Occipital lobe (tissue), 1 donor: ENCODE measurements at regions not wholly inside any gene's neighbourhood (a gene's known extent, or its start where the extent isn't known, plus 50 kb on each side); places are given as distances from the start of the nearest gene placed in this dataset.

Experiments
- DNase-seq: peaks from one replicate; lab custom pipeline; 2025; lab: John Stamatoyannopoulos, UW

GRCh38 chr3:153313302-153313965, 151.4 kb downstream of the RAP2B start:
- DNase-seq, result no peak

- DNase-seq, result no peak
Observed at GRCh38 chr3:153314038-153314437, 152.0 kb downstream of the RAP2B start.

- no peak for DNase-seq
Observed at GRCh38 chr3:153315781-153316180, 153.8 kb downstream of the RAP2B start.

- DNase-seq, result no peak
Observed at GRCh38 chr3:153319705-153320554, 157.9 kb downstream of the RAP2B start.

GRCh38 chr3:153320585-153321128, 158.6 kb downstream of the RAP2B start:
- DNase-seq, result no peak

GRCh38 chr3:153328690-153329089, 166.7 kb downstream of the RAP2B start:
- no peak for DNase-seq

GRCh38 chr3:153330901-153331300, 168.9 kb downstream of the RAP2B start:
- no peak for DNase-seq

GRCh38 chr3:153331676-153332075, 169.7 kb downstream of the RAP2B start:
- DNase-seq, result no peak

GRCh38 chr3:153334558-153334957, 172.5 kb downstream of the RAP2B start:
- no peak for DNase-seq

- DNase-seq, result no peak
Observed at GRCh38 chr3:153337369-153337768, 175.3 kb downstream of the RAP2B start.

- DNase-seq, result no peak
Observed at GRCh38 chr3:153338487-153338886, 176.5 kb downstream of the RAP2B start.

GRCh38 chr3:153339065-153339464, 177.0 kb downstream of the RAP2B start:
- DNase-seq, result no peak

GRCh38 chr3:153343988-153344782, 182.2 kb downstream of the RAP2B start:
- DNase-seq, result no peak

- no peak for DNase-seq
Observed at GRCh38 chr3:153348457-153349107, 186.6 kb downstream of the RAP2B start.

- no peak for DNase-seq
Observed at GRCh38 chr3:153349108-153349499, 187.1 kb downstream of the RAP2B start.

- no peak for DNase-seq
Observed at GRCh38 chr3:153350420-153350819, 188.4 kb downstream of the RAP2B start.

- DNase-seq, result no peak
Observed at GRCh38 chr3:153354641-153355040, 192.6 kb downstream of the RAP2B start.

GRCh38 chr3:153355559-153355958, 193.5 kb downstream of the RAP2B start:
- no peak for DNase-seq

- DNase-seq, result no peak
Observed at GRCh38 chr3:153356908-153357307, 194.9 kb downstream of the RAP2B start.

GRCh38 chr3:153357436-153357835, 195.4 kb downstream of the RAP2B start:
- DNase-seq, result no peak
